Mesothelial cell of epicardium (in vitro differentiated cells): ENCODE measurements at regions not wholly inside any gene's neighbourhood (a gene's known extent, or its start where the extent isn't known, plus 50 kb on each side); places are given as distances from the start of the nearest gene placed in this dataset.

Experiments
- DNase-seq, 2 experiments: peaks; one replicate each; pipeline ENCODE4 v3.0.0; 2021; ENCODE audit warnings: low spot score in 2 of 2; ENCODE audit not compliant: unreplicated experiment in 2 of 2
- H3K27ac Mint-ChIP-seq: 2 replicates; pipeline ENCODE4 v1.8.0; 2021; ENCODE audit warnings: mixed read lengths
- H3K27me3 Mint-ChIP-seq: 2 replicates; pipeline ENCODE4 v1.8.0; 2021; ENCODE audit warnings: low read depth, mixed read lengths
- H3K36me3 Mint-ChIP-seq: 2 replicates; pipeline ENCODE4 v1.8.0; 2021; ENCODE audit warnings: mixed read lengths
- H3K4me1 Mint-ChIP-seq: 2 replicates; pipeline ENCODE4 v1.8.0; 2021; ENCODE audit warnings: mixed read lengths
- H3K4me3 Mint-ChIP-seq: 2 replicates; pipeline ENCODE4 v1.8.0; 2021; ENCODE audit warnings: mild to moderate bottlenecking, moderate library complexity, mixed read lengths
- H3K9me3 Mint-ChIP-seq: 2 replicates; pipeline ENCODE4 v1.8.0; 2021; ENCODE audit warnings: mixed read lengths
- TF ChIP-seq, protein P1 (sequence below): fragments of 200-600 bp; sonication (generic); IDR thresholded peaks from one replicate; pipeline ENCODE4 v1.5.0; 2021; ENCODE audit warnings: antibody characterized with exemption; ENCODE audit not compliant: unreplicated experiment

DNA sequence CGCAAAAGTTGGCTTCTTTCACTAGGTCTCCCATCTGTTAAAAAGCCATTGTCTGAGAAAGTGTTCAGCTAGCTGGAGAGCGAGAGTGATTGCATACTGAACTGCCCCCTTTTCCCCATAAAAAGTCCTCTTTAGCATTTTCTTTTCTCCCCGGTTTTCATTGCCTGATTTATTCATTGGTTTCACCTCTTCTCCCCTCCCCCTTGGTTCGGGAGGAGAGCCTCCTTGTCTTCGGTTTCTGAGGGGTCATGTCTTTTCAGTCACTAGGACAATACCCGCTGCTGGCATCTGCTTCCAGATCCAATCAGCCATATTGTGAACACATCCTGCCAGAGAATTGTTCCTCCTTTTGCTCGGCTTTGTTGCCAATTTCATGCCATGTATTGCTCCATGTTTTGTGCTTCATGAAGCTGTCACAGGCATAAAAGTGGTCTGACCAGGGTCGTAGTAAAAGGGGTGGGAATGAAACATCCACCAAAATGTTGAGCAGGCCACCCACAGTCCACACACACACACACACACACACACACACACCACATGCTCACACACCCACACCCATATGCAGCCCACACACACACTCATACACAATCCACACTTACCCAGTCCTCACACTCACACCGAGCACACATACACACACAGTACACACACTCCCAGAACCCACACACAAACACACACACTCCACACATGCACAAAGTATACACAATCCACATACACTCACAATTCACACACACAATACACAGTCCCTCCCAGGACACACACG lies 136.0 kb downstream of the NKX6-1 start:
- Mint-ChIP-seq H3K9me3 (peaks cover 14% of the 10 kb centered on the region), H3K4me1 (no peaks in the 10 kb centered on the region), H3K27ac (no peak overlapping the region), H3K36me3 (no peaks in the 10 kb centered on the region), H3K27me3 (peaks cover 24% of the 10 kb centered on the region), H3K4me3 (no peak overlapping the region)
- TF ChIP-seq, protein P1, sequence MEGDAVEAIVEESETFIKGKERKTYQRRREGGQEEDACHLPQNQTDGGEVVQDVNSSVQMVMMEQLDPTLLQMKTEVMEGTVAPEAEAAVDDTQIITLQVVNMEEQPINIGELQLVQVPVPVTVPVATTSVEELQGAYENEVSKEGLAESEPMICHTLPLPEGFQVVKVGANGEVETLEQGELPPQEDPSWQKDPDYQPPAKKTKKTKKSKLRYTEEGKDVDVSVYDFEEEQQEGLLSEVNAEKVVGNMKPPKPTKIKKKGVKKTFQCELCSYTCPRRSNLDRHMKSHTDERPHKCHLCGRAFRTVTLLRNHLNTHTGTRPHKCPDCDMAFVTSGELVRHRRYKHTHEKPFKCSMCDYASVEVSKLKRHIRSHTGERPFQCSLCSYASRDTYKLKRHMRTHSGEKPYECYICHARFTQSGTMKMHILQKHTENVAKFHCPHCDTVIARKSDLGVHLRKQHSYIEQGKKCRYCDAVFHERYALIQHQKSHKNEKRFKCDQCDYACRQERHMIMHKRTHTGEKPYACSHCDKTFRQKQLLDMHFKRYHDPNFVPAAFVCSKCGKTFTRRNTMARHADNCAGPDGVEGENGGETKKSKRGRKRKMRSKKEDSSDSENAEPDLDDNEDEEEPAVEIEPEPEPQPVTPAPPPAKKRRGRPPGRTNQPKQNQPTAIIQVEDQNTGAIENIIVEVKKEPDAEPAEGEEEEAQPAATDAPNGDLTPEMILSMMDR: no peak
- DNase-seq: no peak

DNA sequence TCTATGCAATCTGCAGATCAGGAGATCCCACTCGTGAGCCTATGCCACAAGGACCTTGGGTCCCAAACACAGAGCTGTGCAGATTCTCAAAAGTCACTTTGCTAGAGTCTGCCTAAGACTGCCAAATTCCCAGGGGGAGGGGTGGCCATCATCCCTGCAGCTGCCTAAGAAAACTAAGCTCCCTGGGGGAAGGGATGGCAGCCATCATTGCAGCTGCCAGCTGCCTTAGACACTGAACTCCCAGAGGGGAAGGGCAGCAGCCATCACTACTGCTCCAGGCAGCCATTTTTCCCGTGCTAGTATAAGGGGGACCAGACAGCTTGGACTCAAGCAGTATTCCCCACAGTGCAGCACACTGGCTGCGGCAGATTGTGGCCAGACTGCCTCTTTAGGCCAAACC lies 156.9 kb downstream of the NKX6-1 start:
- Mint-ChIP-seq H3K9me3 (peaks cover 61% of the 10 kb centered on the region), H3K27me3 (no peaks in the 10 kb centered on the region), H3K4me1 (no peaks in the 10 kb centered on the region), H3K27ac (no peak overlapping the region), H3K36me3 (peaks cover 6% of the 10 kb centered on the region), H3K4me3 (no peak overlapping the region)
- TF ChIP-seq, protein P1: no peak
- DNase-seq: no peak

DNA sequence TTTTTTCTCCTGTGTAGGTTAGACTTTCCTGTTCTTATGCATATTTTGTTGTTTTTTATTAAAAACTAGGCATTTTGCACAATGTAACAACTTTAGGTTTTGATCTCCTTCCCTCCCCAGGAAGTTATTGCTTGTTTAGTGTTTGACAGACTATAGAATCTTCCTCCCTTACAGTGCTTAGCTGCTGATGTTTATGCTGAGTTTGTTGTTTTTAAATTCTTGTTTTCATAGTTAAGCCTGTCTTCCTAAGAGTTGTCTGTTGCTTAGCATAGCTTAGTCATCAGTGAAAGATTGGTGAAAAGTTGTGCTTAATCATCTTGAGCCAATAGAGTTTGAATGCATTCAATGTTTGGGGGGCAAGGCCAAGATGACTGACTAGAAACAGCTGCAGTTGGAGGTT lies 157.5 kb downstream of the NKX6-1 start:
- no peaks in the 10 kb centered on the region for H3K4me1 Mint-ChIP-seq
- no peak overlapping the region for H3K4me3 Mint-ChIP-seq
- H3K36me3 Mint-ChIP-seq: peaks cover 6% of the 10 kb centered on the region
- H3K9me3 Mint-ChIP-seq: peaks cover 66% of the 10 kb centered on the region
- TF ChIP-seq, protein P1: no peak
- no peak overlapping the region for H3K27ac Mint-ChIP-seq
- no peak for DNase-seq
- H3K27me3 Mint-ChIP-seq: no peaks in the 10 kb centered on the region

DNA sequence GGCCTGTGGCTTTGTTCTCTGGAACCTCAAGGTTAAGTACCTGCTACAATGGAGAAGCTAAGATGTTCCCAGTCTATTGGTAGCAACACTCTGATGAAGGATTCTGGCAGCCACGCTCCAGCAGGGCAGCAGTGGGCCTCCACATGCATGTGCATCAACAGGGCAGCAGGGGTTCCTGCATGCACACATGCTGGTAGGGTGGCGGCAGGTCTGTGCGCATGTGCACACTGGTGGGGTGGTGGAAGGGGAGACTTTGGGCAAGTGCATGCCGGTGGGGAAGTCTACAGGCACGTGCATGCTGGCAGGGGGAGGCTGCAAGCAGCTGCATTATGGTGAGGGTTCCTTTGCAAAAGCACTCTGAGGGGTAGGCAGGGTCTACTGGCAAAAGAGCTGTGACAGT lies 160.7 kb downstream of the NKX6-1 start:
- H3K36me3 Mint-ChIP-seq: peaks cover 2% of the 10 kb centered on the region

DNA sequence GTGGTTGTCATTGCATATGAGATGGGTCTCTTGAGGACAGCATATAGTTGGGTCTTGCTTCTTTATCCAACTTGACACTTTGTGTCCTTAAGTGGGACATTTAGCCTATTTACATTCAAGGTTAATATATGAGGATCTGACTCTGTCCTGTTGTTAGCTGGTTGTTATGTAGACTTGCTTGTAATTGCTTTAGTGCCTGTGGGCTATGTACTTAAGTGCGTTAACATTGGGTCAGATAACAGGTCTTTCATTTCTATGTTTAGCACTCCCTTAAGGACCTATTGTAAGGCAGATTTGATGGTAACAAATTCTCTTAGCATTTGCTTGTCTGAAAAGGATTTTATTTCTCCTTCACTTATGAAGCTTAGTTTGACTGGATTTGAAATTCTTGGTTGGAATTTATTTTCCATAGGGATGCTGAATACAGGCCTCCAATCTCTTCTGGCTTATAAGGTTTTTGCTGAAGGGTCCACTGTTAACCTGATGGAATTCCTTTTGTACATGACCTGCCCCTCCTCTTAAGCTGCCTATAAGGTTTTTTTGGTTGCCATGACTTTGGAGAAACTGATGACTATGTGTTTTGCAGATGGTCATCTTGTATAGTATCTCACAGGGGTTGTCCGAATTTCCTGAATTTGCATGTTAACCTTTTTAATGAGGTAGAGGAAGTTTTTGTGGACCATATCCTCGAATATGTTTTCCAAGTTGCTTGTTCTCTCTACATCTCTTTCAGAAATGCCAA lies 162.0 kb downstream of the NKX6-1 start:
- H3K4me1 Mint-ChIP-seq: no peaks in the 10 kb centered on the region
- H3K9me3 Mint-ChIP-seq: peaks cover 42% of the 10 kb centered on the region
- TF ChIP-seq, protein P1: no peak
- no peak for DNase-seq
- no peak overlapping the region for H3K27ac Mint-ChIP-seq
- H3K27me3 Mint-ChIP-seq: no peaks in the 10 kb centered on the region
- H3K4me3 Mint-ChIP-seq: no peak overlapping the region
- no peaks in the 10 kb centered on the region for H3K36me3 Mint-ChIP-seq

More for the DNA sequence above, 160.7 kb downstream of the NKX6-1 start:
- TF ChIP-seq, protein P1: no peak
- DNase-seq: no peak
- Mint-ChIP-seq H3K4me3 (no peak overlapping the region), H3K27ac (no peak overlapping the region), H3K27me3 (no peaks in the 10 kb centered on the region), H3K9me3 (peaks cover 42% of the 10 kb centered on the region), H3K4me1 (no peaks in the 10 kb centered on the region)
